WTC11 (cell line): ENCODE measurements at regions not wholly inside any gene's neighbourhood (a gene's known extent, or its start where the extent isn't known, plus 50 kb on each side); places are given as distances from the start of the nearest gene placed in this dataset.

Experiments
- FOXK1 ChIP-seq: sonication (generic); formaldehyde crosslinking; IDR thresholded peaks from 2 replicates; pipeline ENCODE4 v1.8.0; 2022; ENCODE audit warnings: mild to moderate bottlenecking, moderate library complexity, missing genetic modification reagents
- NR3C1 ChIP-seq: sonication (generic); formaldehyde crosslinking; conservative IDR thresholded peaks from 2 replicates; pipeline ENCODE4 v1.8.1; 2023; ENCODE audit warnings: low read depth, mild to moderate bottlenecking, missing genetic modification reagents
- TF ChIP-seq, protein P1 (sequence below): fragments of 200-600 bp; IDR thresholded peaks from 2 replicates; pipeline ENCODE4 v1.8.0; 2022; ENCODE audit warnings: antibody characterized with exemption
- TF ChIP-seq, protein P2 (sequence below): sonication (generic); formaldehyde crosslinking; IDR thresholded peaks from 2 replicates; pipeline ENCODE4 v1.8.0; 2022; ENCODE audit warnings: mild to moderate bottlenecking, missing genetic modification reagents
- TF ChIP-seq, protein P3 (sequence below): fragments of 250-450 bp; sonication (Bioruptor Pico); IDR thresholded peaks from 2 replicates; pipeline ENCODE4 v1.9.0; 2021; ENCODE audit warnings: mild to moderate bottlenecking
- TF ChIP-seq, protein P4 (sequence below): sonication (generic); formaldehyde crosslinking; conservative IDR thresholded peaks from 2 replicates; pipeline ENCODE4 v1.8.1; 2022; ENCODE audit warnings: mild to moderate bottlenecking, missing genetic modification reagents
- TF ChIP-seq, protein P5 (sequence below): sonication (generic); formaldehyde crosslinking; IDR thresholded peaks from 2 replicates; pipeline ENCODE4 v1.8.0; 2022; ENCODE audit warnings: mild to moderate bottlenecking, missing genetic modification reagents
- TF ChIP-seq, protein P6 (sequence below): sonication (generic); formaldehyde crosslinking; IDR thresholded peaks from 2 replicates; pipeline ENCODE4 v1.8.1; 2022; ENCODE audit warnings: low read depth, missing genetic modification reagents, borderline replicate concordance
- TF ChIP-seq, protein P7 (sequence below): sonication (generic); formaldehyde crosslinking; IDR thresholded peaks from 2 replicates; pipeline ENCODE4 v1.8.0; 2022; ENCODE audit warnings: missing genetic modification reagents

DNA sequence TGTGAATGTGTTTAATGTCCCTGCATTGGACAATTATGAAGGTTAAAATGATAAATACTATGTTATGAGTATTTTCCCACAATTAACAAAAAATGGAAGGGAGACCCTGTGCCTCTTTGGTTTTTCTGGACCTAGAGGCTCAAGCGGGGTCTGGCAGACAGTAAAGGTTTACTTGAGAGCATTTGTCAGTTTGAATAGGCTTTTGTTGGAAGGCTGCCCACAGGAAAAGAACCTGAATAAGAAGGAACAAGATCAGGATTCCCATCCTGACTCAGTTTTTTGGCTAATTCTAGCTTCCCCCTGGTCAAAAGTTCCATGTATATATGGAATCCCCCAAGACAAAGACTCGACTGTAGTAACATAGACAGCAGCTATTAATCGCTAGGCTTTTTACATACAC, 150.9 kb upstream of the JUN start:
- TF ChIP-seq, protein P1, sequence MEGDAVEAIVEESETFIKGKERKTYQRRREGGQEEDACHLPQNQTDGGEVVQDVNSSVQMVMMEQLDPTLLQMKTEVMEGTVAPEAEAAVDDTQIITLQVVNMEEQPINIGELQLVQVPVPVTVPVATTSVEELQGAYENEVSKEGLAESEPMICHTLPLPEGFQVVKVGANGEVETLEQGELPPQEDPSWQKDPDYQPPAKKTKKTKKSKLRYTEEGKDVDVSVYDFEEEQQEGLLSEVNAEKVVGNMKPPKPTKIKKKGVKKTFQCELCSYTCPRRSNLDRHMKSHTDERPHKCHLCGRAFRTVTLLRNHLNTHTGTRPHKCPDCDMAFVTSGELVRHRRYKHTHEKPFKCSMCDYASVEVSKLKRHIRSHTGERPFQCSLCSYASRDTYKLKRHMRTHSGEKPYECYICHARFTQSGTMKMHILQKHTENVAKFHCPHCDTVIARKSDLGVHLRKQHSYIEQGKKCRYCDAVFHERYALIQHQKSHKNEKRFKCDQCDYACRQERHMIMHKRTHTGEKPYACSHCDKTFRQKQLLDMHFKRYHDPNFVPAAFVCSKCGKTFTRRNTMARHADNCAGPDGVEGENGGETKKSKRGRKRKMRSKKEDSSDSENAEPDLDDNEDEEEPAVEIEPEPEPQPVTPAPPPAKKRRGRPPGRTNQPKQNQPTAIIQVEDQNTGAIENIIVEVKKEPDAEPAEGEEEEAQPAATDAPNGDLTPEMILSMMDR = no peak
- TF ChIP-seq, protein P2, sequence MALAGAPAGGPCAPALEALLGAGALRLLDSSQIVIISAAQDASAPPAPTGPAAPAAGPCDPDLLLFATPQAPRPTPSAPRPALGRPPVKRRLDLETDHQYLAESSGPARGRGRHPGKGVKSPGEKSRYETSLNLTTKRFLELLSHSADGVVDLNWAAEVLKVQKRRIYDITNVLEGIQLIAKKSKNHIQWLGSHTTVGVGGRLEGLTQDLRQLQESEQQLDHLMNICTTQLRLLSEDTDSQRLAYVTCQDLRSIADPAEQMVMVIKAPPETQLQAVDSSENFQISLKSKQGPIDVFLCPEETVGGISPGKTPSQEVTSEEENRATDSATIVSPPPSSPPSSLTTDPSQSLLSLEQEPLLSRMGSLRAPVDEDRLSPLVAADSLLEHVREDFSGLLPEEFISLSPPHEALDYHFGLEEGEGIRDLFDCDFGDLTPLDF (CRISPR knock-in tag) = no peak
- TF ChIP-seq FOXK1 = no peak
- TF ChIP-seq, protein P3, sequence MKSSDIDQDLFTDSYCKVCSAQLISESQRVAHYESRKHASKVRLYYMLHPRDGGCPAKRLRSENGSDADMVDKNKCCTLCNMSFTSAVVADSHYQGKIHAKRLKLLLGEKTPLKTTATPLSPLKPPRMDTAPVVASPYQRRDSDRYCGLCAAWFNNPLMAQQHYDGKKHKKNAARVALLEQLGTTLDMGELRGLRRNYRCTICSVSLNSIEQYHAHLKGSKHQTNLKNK (CRISPR knock-in tag) = no peak
- TF ChIP-seq, protein P4, sequence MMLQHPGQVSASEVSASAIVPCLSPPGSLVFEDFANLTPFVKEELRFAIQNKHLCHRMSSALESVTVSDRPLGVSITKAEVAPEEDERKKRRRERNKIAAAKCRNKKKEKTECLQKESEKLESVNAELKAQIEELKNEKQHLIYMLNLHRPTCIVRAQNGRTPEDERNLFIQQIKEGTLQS = no peak
- no peak for TF ChIP-seq NR3C1
- TF ChIP-seq, protein P5, sequence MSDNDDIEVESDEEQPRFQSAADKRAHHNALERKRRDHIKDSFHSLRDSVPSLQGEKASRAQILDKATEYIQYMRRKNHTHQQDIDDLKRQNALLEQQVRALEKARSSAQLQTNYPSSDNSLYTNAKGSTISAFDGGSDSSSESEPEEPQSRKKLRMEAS = no peak
- TF ChIP-seq, protein P6, sequence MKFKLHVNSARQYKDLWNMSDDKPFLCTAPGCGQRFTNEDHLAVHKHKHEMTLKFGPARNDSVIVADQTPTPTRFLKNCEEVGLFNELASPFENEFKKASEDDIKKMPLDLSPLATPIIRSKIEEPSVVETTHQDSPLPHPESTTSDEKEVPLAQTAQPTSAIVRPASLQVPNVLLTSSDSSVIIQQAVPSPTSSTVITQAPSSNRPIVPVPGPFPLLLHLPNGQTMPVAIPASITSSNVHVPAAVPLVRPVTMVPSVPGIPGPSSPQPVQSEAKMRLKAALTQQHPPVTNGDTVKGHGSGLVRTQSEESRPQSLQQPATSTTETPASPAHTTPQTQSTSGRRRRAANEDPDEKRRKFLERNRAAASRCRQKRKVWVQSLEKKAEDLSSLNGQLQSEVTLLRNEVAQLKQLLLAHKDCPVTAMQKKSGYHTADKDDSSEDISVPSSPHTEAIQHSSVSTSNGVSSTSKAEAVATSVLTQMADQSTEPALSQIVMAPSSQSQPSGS = no peak
- TF ChIP-seq, protein P7, sequence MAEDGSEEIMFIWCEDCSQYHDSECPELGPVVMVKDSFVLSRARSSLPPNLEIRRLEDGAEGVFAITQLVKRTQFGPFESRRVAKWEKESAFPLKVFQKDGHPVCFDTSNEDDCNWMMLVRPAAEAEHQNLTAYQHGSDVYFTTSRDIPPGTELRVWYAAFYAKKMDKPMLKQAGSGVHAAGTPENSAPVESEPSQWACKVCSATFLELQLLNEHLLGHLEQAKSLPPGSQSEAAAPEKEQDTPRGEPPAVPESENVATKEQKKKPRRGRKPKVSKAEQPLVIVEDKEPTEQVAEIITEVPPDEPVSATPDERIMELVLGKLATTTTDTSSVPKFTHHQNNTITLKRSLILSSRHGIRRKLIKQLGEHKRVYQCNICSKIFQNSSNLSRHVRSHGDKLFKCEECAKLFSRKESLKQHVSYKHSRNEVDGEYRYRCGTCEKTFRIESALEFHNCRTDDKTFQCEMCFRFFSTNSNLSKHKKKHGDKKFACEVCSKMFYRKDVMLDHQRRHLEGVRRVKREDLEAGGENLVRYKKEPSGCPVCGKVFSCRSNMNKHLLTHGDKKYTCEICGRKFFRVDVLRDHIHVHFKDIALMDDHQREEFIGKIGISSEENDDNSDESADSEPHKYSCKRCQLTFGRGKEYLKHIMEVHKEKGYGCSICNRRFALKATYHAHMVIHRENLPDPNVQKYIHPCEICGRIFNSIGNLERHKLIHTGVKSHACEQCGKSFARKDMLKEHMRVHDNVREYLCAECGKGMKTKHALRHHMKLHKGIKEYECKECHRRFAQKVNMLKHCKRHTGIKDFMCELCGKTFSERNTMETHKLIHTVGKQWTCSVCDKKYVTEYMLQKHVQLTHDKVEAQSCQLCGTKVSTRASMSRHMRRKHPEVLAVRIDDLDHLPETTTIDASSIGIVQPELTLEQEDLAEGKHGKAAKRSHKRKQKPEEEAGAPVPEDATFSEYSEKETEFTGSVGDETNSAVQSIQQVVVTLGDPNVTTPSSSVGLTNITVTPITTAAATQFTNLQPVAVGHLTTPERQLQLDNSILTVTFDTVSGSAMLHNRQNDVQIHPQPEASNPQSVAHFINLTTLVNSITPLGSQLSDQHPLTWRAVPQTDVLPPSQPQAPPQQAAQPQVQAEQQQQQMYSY (CRISPR knock-in tag) = no peak
